Endothelial cell of umbilical vein (primary cell): ENCODE measurements at regions not wholly inside any gene's neighbourhood (a gene's known extent, or its start where the extent isn't known, plus 50 kb on each side); places are given as distances from the start of the nearest gene placed in this dataset.

Source experiments
- EZH2 ChIP-seq: IDR thresholded peaks from 2 replicates; pipeline ENCODE4 v1.6.1; 2012; ENCODE audit warnings: borderline replicate concordance, low read depth, mild to moderate bottlenecking, moderate library complexity, low read length, inconsistent platforms; ENCODE audit not compliant: severe bottlenecking
- JUN ChIP-seq: IDR thresholded peaks from 2 replicates; pipeline ENCODE4 v1.6.1; 2011; ENCODE audit warnings: borderline replicate concordance, low read depth; ENCODE audit not compliant: insufficient read length, insufficient read depth
- MYC ChIP-seq: IDR thresholded peaks from one replicate; pipeline ENCODE4 v1.6.1; 2011; ENCODE audit warnings: mild to moderate bottlenecking, low read depth, low read length
- POLR2A ChIP-seq: IDR thresholded peaks from 2 replicates; pipeline ENCODE4 v1.6.1; 2012; ENCODE audit warnings: low read depth, mild to moderate bottlenecking, control low read depth, low read length
- POLR2AphosphoS5 ChIP-seq: IDR thresholded peaks from 2 replicates; pipeline ENCODE4 v1.6.1; 2012; ENCODE audit warnings: low read depth, mild to moderate bottlenecking, control low read depth, low read length, moderate library complexity; ENCODE audit not compliant: insufficient read depth
- TF ChIP-seq, protein P1 (sequence below), 2 donors: IDR thresholded peaks; 1 replicate in 1 of 2; 2 replicates in 1 of 2; pipeline ENCODE4 v1.5.1; 2011; ENCODE audit warnings: low read length in 2 of 2, mild to moderate bottlenecking in 2 of 2, moderate library complexity in 2 of 2, control low read depth in 1 of 2, inconsistent platforms in 1 of 2, low read depth in 1 of 2; ENCODE audit not compliant: insufficient read depth in 1 of 2; ENCODE audit errors: extremely low read depth in 1 of 2
- TF ChIP-seq, protein P2 (sequence below): IDR thresholded peaks from 2 replicates; pipeline ENCODE4 v1.6.1; 2011; ENCODE audit not compliant: insufficient read depth, insufficient read length

DNA sequence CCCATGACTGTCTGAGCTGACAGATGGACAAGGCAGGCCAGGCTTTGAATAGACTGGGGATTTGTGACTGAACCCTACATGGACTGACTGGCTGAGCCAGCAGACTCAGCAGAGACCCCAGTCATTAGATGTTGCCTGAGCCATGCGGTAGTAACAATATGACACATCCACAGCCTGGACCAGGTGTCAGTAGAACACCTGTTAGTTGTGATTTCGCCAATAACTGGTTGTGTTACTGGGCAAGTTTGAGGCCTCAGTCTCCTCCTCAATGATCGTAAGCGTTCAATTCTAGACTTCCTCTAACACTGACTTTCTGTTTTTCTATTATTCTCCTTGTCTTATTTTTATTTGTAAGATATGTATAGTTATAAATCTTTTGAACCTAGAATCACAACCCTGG, 311.9 kb upstream of the MAP3K7 start:
- TF ChIP-seq POLR2AphosphoS5 (no peak), POLR2A (no peak), EZH2 (no peak), JUN (no peak), MYC (no peak)
- TF ChIP-seq, protein P1, sequence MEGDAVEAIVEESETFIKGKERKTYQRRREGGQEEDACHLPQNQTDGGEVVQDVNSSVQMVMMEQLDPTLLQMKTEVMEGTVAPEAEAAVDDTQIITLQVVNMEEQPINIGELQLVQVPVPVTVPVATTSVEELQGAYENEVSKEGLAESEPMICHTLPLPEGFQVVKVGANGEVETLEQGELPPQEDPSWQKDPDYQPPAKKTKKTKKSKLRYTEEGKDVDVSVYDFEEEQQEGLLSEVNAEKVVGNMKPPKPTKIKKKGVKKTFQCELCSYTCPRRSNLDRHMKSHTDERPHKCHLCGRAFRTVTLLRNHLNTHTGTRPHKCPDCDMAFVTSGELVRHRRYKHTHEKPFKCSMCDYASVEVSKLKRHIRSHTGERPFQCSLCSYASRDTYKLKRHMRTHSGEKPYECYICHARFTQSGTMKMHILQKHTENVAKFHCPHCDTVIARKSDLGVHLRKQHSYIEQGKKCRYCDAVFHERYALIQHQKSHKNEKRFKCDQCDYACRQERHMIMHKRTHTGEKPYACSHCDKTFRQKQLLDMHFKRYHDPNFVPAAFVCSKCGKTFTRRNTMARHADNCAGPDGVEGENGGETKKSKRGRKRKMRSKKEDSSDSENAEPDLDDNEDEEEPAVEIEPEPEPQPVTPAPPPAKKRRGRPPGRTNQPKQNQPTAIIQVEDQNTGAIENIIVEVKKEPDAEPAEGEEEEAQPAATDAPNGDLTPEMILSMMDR (IDR thresholded peaks at IDR 0.05; ENCODE audit: extremely low read depth in 1 of 2, insufficient read depth in 1 of 2, low read depth in 1 of 2, low read length in 2 of 2) = no peak
- TF ChIP-seq, protein P2, sequence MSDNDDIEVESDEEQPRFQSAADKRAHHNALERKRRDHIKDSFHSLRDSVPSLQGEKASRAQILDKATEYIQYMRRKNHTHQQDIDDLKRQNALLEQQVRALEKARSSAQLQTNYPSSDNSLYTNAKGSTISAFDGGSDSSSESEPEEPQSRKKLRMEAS = no peak
